Hematopoietic multipotent progenitor cell treated with erythropoietin and hydrocortisone succinate and interleukin-3 and kit ligand, for 6 days (in vitro differentiated cells): ENCODE measurements at regions not wholly inside any gene's neighbourhood (a gene's known extent, or its start where the extent isn't known, plus 50 kb on each side); places are given as distances from the start of the nearest gene placed in this dataset.
"Not testable (repeated sequence)": the region's sequence is repeated elsewhere in the genome, so short reads cannot be mapped to it uniquely, and the experiment has no call there.

Source experiments
- DNase-seq: peaks from one replicate; pipeline ENCODE4 v3.0.0-alpha.2; 2015

DNA sequence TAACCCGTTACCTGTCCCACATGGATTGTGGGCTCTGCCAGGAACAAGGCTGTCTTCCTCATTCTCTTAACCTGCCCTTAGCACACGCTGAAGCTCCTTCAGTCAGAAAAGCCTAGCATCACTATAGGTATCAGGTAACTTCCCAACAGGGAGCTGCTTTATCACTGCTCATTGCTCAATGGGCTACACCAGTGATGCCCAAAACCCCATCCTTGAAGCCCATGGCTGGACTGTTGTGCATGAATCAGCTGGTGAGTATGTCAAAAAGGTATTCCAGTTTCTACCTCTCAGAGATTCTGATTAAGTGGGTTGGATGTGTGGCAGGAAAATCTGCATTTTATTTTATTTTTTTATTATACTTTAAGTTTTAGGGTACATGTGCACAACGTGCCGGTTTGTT lies 362.2 kb downstream of the LRATD1 start:
- DNase-seq: no peak

DNA sequence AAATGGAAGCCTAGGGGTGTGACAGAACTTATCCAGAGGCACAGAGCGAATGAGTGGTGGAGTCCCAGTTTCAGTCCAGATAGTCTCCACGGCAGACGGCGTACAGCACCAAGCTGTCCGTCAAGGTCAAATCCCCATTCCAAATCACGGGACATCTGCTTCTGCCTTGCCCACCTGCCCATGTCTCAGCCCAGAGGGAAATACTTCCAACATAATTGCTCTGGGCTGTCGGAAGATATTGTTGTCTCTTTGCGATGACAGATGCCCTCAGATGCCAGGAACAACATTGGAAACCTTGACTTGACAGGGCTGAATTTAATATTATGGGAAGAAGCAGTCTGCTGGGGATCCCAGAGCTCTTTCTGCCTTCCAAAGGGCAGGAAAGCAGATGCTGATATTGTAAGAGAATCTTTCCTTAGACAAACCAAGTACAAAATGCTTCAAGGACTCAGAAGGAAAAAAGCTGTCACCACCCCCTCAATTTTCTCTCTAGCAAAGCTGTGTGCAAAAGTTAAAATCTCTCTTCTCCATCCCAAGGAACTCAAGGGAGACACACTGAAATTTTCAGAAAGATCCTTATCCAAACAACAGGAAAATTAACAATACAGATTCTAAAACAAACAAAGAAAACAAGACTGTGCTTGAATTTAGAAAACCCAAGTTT lies 364.0 kb downstream of the LRATD1 start:
- no peak for DNase-seq

GRCh38 chr2:14998546-14998945 lies 366.0 kb downstream of the LRATD1 start:
- no peak for DNase-seq

DNA sequence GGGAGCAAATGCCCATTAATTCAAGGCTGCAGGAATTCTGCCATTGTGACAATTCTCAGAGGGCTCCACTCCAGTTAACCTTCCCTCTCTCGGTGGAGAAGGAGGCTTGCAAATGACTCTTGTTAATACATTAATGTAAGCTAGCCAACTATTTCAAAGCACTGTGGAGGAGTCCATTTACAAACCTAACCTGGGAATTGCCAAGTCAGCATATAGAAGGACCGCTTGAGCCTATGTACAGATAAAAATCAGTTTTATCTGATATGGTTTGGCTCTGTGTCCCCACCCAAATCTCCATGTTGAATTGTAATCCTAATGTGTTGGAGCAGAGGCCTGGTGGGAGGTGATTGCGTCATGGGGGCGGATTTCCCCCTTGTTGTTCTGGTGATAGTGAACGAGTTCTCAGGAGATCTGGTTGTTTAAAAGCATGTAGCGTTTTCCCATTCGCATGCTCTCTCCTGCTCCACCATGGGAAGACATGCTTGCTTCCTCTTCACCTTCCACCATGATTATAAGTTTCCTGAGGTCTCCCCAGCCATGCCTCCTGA lies 366.7 kb downstream of the LRATD1 start:
- no peak for DNase-seq

- not testable (repeated sequence) for DNase-seq
Measured at GRCh38 chr2:15002519-15002918, 370.0 kb downstream of the LRATD1 start.

DNA sequence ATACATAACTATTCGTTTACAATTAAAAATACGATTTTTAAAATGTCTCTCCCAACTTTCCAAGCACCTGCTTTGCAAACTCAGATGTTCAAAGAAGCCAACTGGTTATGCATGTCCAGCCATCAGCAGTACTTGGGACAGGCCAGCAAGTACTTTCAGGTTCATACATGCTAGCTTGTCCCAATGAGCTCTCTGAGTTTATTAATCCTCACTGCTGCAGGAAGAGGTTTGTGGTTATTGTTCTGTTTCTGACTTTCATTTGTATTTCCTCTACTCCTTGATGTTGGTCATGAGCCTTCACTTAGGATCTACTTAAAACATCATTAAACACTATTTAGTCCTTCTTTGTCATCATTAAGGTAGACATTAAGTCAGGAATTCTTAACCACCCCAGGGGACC lies 374.1 kb downstream of the LRATD1 start:
- no peak for DNase-seq

GRCh38 chr2:15009681-15010080 lies 377.2 kb downstream of the LRATD1 start:
- no peak for DNase-seq

DNA sequence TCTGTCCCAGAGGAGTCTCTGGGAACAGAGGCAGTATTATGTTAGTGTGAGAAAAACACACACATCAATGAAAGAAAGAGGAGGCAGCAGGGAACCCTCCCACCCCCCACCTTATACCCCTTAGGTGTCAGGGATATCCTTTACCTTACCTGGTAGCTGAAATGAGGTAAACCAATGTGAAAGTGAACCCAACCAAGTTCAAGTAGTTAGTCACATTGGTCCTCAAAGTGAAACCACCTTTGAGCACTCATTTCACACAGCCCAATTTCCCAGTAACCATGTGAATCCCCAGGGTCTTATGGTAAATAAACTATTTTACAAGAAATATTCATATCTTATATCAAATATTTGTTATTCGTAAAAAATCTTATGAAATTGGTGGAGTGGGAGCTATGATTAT lies 377.8 kb downstream of the LRATD1 start:
- no peak for DNase-seq

DNA sequence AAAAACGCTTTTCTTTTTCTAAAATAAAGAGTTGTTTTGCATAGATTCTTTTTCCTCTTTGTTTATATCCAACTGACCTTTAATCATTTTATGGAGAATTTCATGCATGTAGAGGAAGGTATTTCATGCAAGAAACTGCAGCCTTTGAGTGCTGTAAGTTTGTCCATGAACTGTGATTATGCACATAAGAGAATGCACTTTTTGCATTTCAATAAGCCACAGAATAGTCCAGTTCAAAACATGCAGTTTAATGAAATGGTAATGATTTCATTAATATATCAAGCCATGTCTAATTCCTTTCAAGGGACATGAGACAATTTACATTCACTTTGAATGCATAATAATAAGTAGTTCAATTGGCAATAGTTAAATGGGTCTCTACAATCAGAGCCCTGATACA lies 386.3 kb downstream of the LRATD1 start:
- no peak for DNase-seq

GRCh38 chr2:15023221-15023620 lies 390.7 kb downstream of the LRATD1 start:
- DNase-seq: no peak

DNA sequence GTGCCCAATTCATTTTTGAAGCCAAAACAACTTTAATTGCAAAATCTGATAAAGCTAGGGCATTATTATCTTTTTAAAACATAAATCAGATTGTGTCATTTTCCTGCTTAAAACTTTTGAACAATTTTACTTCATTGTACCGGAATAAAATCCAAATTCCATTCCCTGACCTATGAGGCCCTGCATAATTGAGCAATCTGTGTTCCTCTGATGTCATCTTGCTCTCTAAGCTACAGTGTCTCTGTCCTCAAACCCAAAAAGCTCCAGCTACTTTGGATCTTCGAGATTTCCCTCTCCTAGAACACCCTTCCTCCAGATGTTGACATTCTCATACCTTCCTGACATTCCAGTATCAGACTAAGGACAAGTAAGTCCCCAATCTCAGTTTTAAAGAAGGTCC lies 395.9 kb downstream of the LRATD1 start:
- no peak for DNase-seq

DNA sequence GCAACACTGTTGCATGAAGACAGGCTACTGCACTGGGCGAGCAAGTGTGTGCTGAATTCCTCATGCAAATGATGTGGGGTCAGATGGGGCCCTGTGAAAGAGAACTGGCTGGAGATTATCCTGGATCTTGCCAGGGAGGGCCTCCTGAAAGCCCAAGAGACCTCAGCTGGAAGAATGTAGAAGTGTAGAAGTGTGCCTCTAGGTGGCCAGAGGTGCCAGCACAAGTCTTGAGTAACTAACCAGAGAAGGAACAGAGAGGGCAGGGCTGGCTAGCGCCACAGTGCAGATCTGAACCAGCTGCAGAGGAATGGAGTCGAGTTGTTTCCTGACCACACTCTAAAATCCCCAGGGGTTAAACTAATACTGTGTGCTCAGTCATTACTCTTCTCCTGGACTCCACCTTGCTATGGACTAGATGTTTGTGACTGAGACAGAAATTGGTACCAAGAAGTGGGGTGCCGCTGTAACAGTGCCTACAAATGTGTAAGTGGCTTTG lies 399.3 kb downstream of the LRATD1 start:
- no peak for DNase-seq

- no peak for DNase-seq
Measured at GRCh38 chr2:15034246-15034645, 401.7 kb downstream of the LRATD1 start.

DNA sequence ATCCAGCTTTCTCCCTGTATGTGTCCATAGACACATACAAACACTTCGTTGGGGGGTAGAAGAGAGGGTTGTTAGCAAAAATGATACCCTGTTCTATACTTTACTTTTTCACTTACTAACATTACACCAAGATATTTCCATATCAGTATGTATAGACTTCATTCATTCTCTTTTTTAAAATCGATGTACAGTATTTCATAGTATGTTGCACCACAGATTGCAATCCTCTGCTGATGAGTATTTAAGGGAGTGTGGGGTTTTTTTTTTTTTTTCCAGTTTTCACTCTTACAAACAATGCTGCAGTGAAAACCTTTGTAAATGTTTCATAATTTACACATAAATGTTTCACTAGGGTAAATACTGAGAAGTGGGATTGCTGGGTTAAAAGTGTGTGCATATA lies 402.3 kb downstream of the LRATD1 start:
- DNase-seq: no peak

- no peak for DNase-seq
Measured at GRCh38 chr2:15038366-15039364, 406.1 kb downstream of the LRATD1 start.

- DNase-seq: peak; percentile 4
Measured at GRCh38 chr2:15040429-15041084, 408.0 kb downstream of the LRATD1 start.

DNA sequence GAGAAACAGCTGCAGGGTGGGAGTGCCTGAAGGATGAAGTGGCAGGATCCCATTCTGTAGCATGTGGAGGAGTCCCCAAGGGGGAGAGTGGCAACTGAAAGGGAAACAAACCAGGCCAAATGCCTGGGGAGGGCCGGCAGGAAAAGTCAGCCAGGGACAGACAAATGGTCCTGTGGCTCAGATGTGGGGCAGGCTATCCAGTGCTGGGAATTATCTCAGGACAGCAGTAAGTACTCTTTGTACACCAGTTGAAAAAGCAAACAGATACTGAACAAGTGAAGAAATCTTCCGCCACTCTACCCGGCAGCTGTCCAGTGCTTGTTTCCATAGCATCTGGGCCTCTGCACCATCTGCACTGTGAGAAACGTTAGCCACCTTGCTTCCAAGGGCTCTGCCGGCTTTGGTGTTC lies 408.9 kb downstream of the LRATD1 start:
- no peak for DNase-seq

GRCh38 chr2:15042801-15043217 lies 410.3 kb downstream of the LRATD1 start:
- no peak for DNase-seq

GRCh38 chr2:15043336-15044058 lies 411.0 kb downstream of the LRATD1 start:
- DNase-seq: no peak

DNA sequence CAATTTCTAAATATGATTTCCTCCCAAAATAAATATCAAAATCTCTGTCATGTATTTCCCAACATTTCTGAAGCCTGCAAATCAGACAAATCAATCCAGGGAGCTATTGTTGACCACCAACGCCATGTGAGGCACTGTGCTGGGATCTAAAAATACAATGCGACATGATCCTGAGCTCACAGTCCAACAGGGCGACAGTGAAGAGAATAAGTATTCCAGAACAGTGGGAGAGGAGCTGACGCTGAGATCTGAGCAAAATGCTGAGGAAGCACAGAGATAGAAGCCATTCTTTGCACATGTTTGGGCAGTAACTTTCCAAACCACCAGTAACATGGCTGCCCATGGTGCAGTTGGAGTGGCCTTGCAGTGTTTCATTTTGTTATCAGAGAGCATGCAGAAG lies 412.5 kb downstream of the LRATD1 start:
- no peak for DNase-seq

GRCh38 chr2:15047184-15047583 lies 414.7 kb downstream of the LRATD1 start:
- DNase-seq: no peak

GRCh38 chr2:15048000-15048399 lies 415.5 kb downstream of the LRATD1 start:
- no peak for DNase-seq
